WTC11 (cell line): ENCODE measurements at regions not wholly inside any gene's neighbourhood (a gene's known extent, or its start where the extent isn't known, plus 50 kb on each side); places are given as distances from the start of the nearest gene placed in this dataset.

Experiments
- CTCF ChIP-seq: fragments of 200-600 bp; IDR thresholded peaks from 2 replicates; pipeline ENCODE4 v1.8.0; 2022; ENCODE audit warnings: antibody characterized with exemption
- FOXP1 ChIP-seq: sonication (generic); formaldehyde crosslinking; IDR thresholded peaks from 2 replicates; pipeline ENCODE4 v1.8.0; 2022; ENCODE audit warnings: missing genetic modification reagents, mild to moderate bottlenecking, moderate library complexity, borderline replicate concordance
- GABPB1 ChIP-seq: sonication (generic); formaldehyde crosslinking; IDR thresholded peaks from 2 replicates; pipeline ENCODE4 v1.8.1; 2023; ENCODE audit warnings: mild to moderate bottlenecking, missing genetic modification reagents
- MYBL2 ChIP-seq: sonication (generic); formaldehyde crosslinking; IDR thresholded peaks from 2 replicates; pipeline ENCODE4 v1.8.1; 2023; ENCODE audit warnings: mild to moderate bottlenecking, moderate library complexity, missing genetic modification reagents
- SMAD4 ChIP-seq: sonication (generic); formaldehyde crosslinking; IDR thresholded peaks from 2 replicates; pipeline ENCODE4 v1.8.0; 2022; ENCODE audit warnings: mild to moderate bottlenecking, missing genetic modification reagents
- TCF7 ChIP-seq: sonication (generic); formaldehyde crosslinking; IDR thresholded peaks from 2 replicates; pipeline ENCODE4 v1.8.0; 2022; ENCODE audit warnings: mild to moderate bottlenecking, low read depth, missing genetic modification reagents, moderate library complexity
- USF2 ChIP-seq: sonication (generic); formaldehyde crosslinking; IDR thresholded peaks from 2 replicates; pipeline ENCODE4 v1.8.1; 2023; ENCODE audit warnings: mild to moderate bottlenecking, missing genetic modification reagents, moderate library complexity
- ZNF263 ChIP-seq: sonication (generic); formaldehyde crosslinking; IDR thresholded peaks from 2 replicates; pipeline ENCODE4 v1.8.1; 2022; ENCODE audit warnings: low read depth, mild to moderate bottlenecking, moderate library complexity, missing genetic modification reagents

DNA sequence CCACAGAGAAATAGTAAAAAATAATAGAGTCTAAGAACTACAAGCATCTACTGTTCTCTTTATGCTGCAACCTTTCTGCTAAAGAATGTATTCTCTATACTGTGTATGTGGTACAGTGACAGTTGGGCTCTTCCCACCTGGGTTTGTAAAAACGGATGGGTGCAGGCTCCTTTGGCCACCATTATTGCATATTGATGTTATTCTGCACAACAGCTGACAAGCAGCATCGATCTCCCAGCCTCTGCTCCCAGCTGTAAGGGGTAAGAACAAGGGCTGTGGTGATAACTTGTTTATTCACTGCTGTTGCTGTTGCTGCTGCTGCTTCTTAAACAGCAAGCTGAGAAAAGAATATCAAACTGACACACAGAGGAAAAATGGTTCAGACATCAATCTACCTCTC, 56.1 kb downstream of the KCNRG start:
- no peak for TF ChIP-seq GABPB1 (CRISPR knock-in tag)
- TF ChIP-seq CTCF: no peak
- TF ChIP-seq USF2: no peak
- TF ChIP-seq ZNF263 (CRISPR knock-in tag): no peak
- TF ChIP-seq FOXP1: no peak
- TF ChIP-seq TCF7: no peak
- no peak for TF ChIP-seq SMAD4 (CRISPR knock-in tag)
- no peak for TF ChIP-seq MYBL2 (CRISPR knock-in tag)
